ENCODE measurements at regions not wholly inside any gene's neighbourhood (a gene's known extent, or its start where the extent isn't known, plus 50 kb on each side); places are given as distances from the start of the nearest gene placed in this dataset.

DNA sequence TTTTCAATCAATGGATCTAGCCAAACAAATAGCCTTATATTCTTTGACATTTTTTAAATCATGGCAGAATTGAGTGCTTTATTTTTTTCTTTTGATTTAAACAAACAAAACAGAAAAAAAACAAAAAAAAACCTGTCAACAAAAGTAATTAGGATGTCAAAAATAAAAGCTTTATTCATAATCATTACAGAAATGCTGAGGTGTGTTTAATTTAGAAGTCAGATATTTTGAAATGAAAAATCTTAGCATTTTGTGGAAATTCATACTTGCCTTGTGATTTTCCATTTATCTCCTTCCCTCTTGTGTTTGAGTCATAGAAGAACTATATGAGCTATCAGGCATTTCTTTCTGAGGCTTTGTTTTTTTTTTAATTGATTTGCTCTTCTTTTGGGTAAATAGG is 387.0 kb upstream of the STXBP6 start:
- TF ChIP-seq, protein P1, sequence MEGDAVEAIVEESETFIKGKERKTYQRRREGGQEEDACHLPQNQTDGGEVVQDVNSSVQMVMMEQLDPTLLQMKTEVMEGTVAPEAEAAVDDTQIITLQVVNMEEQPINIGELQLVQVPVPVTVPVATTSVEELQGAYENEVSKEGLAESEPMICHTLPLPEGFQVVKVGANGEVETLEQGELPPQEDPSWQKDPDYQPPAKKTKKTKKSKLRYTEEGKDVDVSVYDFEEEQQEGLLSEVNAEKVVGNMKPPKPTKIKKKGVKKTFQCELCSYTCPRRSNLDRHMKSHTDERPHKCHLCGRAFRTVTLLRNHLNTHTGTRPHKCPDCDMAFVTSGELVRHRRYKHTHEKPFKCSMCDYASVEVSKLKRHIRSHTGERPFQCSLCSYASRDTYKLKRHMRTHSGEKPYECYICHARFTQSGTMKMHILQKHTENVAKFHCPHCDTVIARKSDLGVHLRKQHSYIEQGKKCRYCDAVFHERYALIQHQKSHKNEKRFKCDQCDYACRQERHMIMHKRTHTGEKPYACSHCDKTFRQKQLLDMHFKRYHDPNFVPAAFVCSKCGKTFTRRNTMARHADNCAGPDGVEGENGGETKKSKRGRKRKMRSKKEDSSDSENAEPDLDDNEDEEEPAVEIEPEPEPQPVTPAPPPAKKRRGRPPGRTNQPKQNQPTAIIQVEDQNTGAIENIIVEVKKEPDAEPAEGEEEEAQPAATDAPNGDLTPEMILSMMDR (IDR thresholded peaks at IDR 0.05), result no peak
- Histone ChIP-seq H3K36me3 (no peaks in the 10 kb centered on the region), H3K27me3 (no peaks in the 10 kb centered on the region), H3K9me3 (no peaks in the 10 kb centered on the region), H3K4me3 (no peak overlapping the region), H3K4me1 (no peaks in the 10 kb centered on the region), H3K27ac (no peak overlapping the region)
- intact Hi-C loops (cut with DNase I; ENCODE audit: low total_unique reads), result no loop called here
- DNase-seq, result no peak

DNA sequence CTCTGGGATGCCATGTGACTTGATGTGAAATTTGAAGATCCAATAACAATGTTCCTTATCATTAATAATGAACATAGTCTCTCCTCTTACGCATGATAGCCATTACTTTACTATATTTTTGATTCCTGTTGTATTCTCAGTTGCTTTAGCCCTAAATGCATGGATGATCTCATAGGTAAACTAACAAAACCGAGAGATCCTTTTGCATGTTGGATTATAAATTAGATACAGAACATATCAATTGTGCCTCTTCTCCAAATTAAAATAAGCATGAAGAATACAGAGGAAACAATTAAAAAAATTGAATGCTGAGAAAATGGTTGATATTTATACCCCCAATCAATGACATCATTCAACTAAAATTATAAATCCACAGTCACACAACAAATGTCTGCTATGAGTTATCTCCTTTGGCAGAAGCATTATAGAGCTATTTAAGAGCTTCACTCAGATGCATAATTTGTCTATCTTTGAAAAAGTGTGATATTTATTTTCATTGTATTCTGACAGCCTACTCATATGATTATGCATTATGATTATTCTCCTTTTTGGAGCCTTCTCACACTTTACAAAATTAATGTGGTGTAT is 386.4 kb upstream of the STXBP6 start:
- Histone ChIP-seq H3K27ac (no peak overlapping the region), H3K4me3 (no peak overlapping the region), H3K4me1 (no peaks in the 10 kb centered on the region), H3K36me3 (no peaks in the 10 kb centered on the region), H3K9me3 (no peaks in the 10 kb centered on the region), H3K27me3 (no peaks in the 10 kb centered on the region)
- TF ChIP-seq, protein P1 (IDR thresholded peaks at IDR 0.05), result no peak
- DNase-seq, result no peak
- intact Hi-C loops (cut with DNase I; ENCODE audit: low total_unique reads), result no loop called here

DNA sequence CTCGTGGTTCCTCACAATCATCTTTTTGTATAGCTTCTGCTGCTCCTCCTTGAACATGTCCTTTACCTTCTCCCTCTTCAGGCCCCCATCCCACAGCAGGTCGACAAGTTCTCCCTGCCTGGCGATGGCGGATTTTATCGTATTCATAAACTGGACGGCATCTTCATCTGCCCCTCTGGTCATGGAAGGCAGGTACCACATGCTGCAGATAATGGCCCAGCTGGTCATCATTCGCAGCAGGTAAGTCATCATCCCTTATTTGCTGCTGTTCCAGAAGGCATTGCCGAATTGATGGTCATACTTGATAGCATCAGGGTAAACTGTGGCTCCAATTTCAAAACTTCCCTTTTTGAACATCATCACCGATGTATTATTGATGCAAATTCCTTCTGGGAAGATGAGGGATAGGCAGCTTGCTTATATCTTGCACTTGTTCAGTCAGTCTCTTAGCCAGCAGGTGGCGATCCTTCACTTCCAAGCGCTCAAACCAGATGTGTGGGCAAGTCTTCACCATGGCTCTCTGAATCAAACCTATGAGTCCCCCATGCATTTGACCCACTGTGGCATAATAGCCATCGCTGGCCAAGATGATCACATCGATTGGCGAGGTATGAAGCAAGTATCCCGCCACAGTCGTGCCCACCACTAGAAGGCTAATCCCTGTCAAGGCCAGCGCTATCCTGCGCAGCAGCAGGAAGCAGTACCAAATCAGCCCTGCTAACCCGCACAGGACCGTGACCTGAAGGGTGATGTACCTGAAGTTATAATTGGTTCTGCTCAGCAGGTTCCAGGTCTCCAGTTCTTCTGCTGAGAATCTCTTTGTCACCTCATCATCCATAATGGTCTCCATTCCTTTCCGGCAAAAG is 381.5 kb upstream of the STXBP6 start:
- intact Hi-C loops (cut with DNase I; ENCODE audit: low total_unique reads), result no loop called here
- Histone ChIP-seq H3K9me3 (peaks cover 0 to 9% (median 0%) of the 10 kb centered on the region in 3 donors), H3K27ac (no peak overlapping the region), H3K27me3 (no peaks in the 10 kb centered on the region), H3K36me3 (no peaks in the 10 kb centered on the region), H3K4me3 (no peak overlapping the region), H3K4me1 (no peaks in the 10 kb centered on the region)
- DNase-seq, result no peak
- TF ChIP-seq, protein P1 (IDR thresholded peaks at IDR 0.05), result no peak

DNA sequence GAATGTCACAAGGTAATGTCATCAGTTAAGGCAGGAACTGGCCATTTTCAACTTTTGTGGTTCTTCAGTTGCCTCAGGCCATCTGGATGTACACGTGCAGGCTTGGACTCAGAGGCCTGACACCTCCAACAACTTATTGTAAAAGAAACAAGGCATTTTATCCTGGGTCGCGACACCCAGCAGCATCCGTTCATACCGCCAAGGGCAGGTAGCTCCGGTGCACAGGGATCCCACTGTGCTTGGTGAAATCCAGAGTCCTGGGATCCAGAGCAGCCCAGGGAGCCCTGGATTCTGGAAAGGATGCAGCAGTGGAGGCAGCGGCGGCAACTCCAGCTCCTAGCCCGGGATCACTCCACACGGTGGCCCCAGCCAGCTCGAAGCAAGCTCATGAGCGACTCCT is 380.9 kb upstream of the STXBP6 start:
- DNase-seq, result no peak
- intact Hi-C loops (cut with DNase I; ENCODE audit: low total_unique reads), result no loop called here
- H3K9me3 ChIP-seq, result peaks cover 0 to 9% (median 0%) of the 10 kb centered on the region in 3 donors

DNA sequence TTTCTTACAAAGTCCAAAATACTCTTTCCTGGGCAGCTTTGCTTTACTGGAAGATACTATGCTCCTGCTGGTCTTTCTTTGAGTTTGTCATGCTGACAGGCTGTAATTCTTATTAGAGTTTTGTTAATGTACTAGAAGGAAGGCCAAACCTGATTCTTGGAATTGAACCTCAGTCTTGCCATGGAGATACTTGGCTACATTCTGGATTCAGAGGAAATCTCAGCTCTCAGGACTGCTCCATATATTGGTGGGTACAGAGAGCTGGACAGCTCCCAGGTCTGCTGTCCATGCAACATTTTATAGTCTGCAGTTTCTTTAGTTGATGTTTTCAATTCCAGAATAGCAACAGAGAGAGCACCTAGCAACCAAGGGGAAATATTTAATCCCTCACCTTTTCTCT is 363.1 kb upstream of the STXBP6 start:
- DNase-seq, result no peak
- Histone ChIP-seq H3K4me1 (no peaks in the 10 kb centered on the region), H3K9me3 (no peaks in the 10 kb centered on the region), H3K4me3 (no peak overlapping the region), H3K36me3 (no peaks in the 10 kb centered on the region), H3K27me3 (no peaks in the 10 kb centered on the region), H3K27ac (no peak overlapping the region)
- TF ChIP-seq, protein P1 (IDR thresholded peaks at IDR 0.05), result no peak
- intact Hi-C loops (cut with DNase I; ENCODE audit: low total_unique reads), result no loop called here

More for the DNA sequence above, 380.9 kb upstream of the STXBP6 start:
- H3K27ac ChIP-seq, result no peak overlapping the region
- no peaks in the 10 kb centered on the region for H3K36me3 ChIP-seq
- H3K4me3 ChIP-seq, result no peak overlapping the region
- no peaks in the 10 kb centered on the region for H3K27me3 ChIP-seq
- TF ChIP-seq, protein P1 (IDR thresholded peaks at IDR 0.05), result no peak
- H3K4me1 ChIP-seq, result no peaks in the 10 kb centered on the region

All from tibial artery (tissue), 4 donors.